Activated CD4-positive, alpha-beta T cell treated with anti-CD3 and anti-CD28 coated beads, Interleukin-2, amount 10 ng/mL, durations not matched to agents 7 days and 5 days (primary cell): ENCODE measurements at regions not wholly inside any gene's neighbourhood (a gene's known extent, or its start where the extent isn't known, plus 50 kb on each side); places are given as distances from the start of the nearest gene placed in this dataset.

Experiments used
- CTCF ChIA-PET: fragments of 350-600 bp; sonication (Branson Sonifier 250); formaldehyde crosslinking; loops from one replicate; lab custom pipeline; 2021; ENCODE audit warnings: antibody characterized with exemption; lab: Charles Lee
- POLR2A ChIA-PET: fragments of 350-600 bp; sonication (Branson Sonifier 250); formaldehyde crosslinking; loops from one replicate; lab custom pipeline; 2021; ENCODE audit warnings: antibody characterized with exemption; lab: Charles Lee
- DNase-seq: peaks from one replicate; pipeline ENCODE4 v3.0.0-alpha.2; 2020
- H3K27ac Mint-ChIP-seq: one replicate; pipeline ENCODE4 v1.8.0; 2021; ENCODE audit warnings: mild to moderate bottlenecking, moderate library complexity, mixed read lengths
- H3K27me3 Mint-ChIP-seq: one replicate; pipeline ENCODE4 v1.8.0; 2021; ENCODE audit warnings: mixed read lengths
- H3K36me3 Mint-ChIP-seq: one replicate; pipeline ENCODE4 v1.8.0; 2021; ENCODE audit warnings: low read depth, mixed read lengths
- H3K4me1 Mint-ChIP-seq: one replicate; pipeline ENCODE4 v1.8.0; 2021; ENCODE audit warnings: mixed read lengths
- H3K4me3 Mint-ChIP-seq: one replicate; pipeline ENCODE4 v1.8.0; 2021; ENCODE audit warnings: mild to moderate bottlenecking, moderate library complexity, mixed read lengths
- H3K9me3 Mint-ChIP-seq: one replicate; pipeline ENCODE4 v1.8.0; 2021; ENCODE audit warnings: mixed read lengths

DNA sequence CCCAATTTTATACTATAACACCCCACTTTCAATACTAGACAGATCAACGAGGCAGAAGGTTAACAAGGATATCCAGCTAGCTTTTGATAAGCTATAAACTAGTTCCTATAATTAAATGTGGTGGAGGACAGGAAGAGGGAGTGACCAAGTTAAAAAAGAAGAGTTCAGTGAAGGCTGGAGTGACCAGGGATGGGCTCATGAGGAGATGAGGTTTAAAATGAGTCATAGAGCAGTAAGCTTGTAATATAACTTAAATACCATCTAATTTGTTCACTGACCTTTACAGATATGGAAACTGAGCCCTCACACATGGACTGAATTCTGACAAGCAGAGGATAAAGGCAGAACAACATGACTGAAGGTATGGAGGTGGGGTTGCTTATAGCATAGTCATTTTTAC, 284.5 kb downstream of the SPATA31D1 start:
- no peaks in the 10 kb centered on the region for H3K27me3 Mint-ChIP-seq
- no peaks in the 10 kb centered on the region for H3K9me3 Mint-ChIP-seq
- H3K4me1 Mint-ChIP-seq, result no peaks in the 10 kb centered on the region
- ChIA-PET CTCF (no interaction called here), POLR2A (no interaction called here)
- DNase-seq, result no peak
- no peak overlapping the region for H3K27ac Mint-ChIP-seq
- H3K36me3 Mint-ChIP-seq, result no peaks in the 10 kb centered on the region
- no peak overlapping the region for H3K4me3 Mint-ChIP-seq

DNA sequence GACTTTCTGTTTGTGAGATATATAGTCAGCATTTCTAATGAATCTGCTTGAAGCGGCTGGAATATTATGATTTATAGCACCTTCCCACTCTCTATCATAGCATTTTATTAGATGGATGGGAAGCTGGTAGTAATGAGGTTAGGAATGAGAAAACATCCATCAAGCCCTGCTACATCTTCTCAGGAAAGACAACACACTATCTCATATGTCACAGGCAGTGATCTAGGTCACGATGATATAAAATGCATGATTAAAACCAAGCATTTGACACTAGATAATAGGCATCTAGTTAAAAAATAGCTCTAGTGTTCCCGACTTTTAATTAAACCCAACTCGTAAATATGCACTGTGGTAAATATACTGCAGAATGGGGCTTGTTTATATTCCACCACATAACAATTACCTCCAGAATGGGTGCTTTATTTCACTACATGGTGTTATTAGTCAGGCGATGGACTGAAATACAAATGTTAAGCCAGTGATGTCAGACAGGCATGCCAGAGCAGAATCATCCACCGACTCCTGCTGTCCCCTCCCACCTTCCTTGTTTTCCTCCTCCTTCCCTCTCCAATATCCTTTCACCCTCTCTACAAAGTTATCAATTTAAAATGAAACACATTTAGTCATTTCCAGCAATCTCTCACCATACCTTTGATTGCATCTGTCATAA, 286.8 kb downstream of the SPATA31D1 start:
- no peaks in the 10 kb centered on the region for H3K36me3 Mint-ChIP-seq
- no peaks in the 10 kb centered on the region for H3K27me3 Mint-ChIP-seq
- ChIA-PET CTCF (no interaction called here), POLR2A (no interaction called here)
- no peaks in the 10 kb centered on the region for H3K9me3 Mint-ChIP-seq
- H3K4me1 Mint-ChIP-seq, result no peaks in the 10 kb centered on the region
- H3K27ac Mint-ChIP-seq, result no peak overlapping the region
- no peak overlapping the region for H3K4me3 Mint-ChIP-seq
- no peak for DNase-seq

DNA sequence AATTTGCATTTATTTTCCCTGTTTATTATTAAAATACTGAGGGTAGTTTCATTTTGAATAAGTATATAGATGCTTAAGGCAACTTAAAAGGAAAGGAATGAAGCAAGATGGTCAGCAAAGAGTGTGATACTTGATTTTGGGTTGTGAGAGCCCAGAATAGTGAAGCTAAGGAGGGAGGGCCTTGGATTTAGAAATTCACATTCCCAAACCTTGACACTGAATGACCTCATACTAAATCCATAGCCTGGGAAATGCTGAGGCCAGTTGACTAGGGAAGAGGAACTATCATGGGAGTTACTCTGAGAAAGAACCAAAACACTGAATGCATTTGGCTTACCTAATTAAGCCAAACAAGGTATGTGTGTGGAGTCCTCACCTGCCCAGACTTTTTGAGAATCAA, 292.5 kb downstream of the SPATA31D1 start:
- Mint-ChIP-seq H3K27ac (no peak overlapping the region), H3K9me3 (peaks cover 4% of the 10 kb centered on the region), H3K36me3 (no peaks in the 10 kb centered on the region), H3K27me3 (no peaks in the 10 kb centered on the region), H3K4me3 (no peak overlapping the region), H3K4me1 (no peaks in the 10 kb centered on the region)
- DNase-seq, result no peak
- POLR2A ChIA-PET, result no interaction called here
- CTCF ChIA-PET, result no interaction called here

DNA sequence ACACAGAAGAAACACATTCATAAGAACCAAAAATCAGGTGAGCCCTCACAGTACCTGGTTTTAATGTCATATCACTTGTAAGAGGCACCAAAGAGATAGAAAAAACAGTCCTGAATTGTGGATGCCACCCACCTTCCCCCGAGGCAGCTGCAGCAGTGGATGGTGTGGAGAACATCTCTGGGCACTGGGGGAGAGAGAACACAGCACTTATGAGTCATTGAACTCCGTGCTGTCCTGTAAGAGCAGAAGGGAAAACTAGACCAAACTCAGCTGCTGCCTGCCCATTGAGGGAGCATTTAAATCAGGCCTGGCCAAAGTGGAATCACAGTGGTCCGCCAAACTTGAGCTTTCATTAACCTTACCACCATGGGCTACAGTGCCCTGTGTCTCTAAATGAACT, 296.2 kb downstream of the SPATA31D1 start:
- CTCF ChIA-PET, result no interaction called here
- DNase-seq, result no peak
- H3K36me3 Mint-ChIP-seq, result no peaks in the 10 kb centered on the region

DNA sequence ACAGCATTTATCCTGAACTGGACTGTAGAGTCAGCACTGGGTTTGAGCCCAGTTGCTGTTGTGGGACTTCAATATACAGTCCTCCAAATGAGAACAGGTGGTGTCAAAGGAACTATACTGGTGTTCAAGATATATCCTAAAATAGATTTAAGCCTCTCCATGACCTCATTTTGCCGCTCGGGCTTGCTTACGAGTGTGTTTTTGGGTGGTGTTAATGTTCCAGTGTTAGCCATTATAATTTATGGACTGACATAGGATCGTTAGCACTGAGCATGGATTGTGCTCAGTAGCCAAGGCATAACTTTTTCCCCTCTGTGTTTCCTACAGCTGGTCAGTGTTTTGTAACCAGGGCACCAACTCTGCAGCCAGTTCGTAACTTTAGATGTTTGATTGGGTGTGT, 306.6 kb downstream of the SPATA31D1 start:
- ChIA-PET CTCF (no interaction called here), POLR2A (no interaction called here)
- Mint-ChIP-seq H3K9me3 (no peaks in the 10 kb centered on the region), H3K27ac (no peak overlapping the region), H3K4me3 (no peak overlapping the region), H3K36me3 (no peaks in the 10 kb centered on the region), H3K4me1 (peaks cover under 1% of the 10 kb centered on the region), H3K27me3 (no peaks in the 10 kb centered on the region)
- no peak for DNase-seq

More for the DNA sequence above, 296.2 kb downstream of the SPATA31D1 start:
- Mint-ChIP-seq H3K4me3 (no peak overlapping the region), H3K27ac (no peak overlapping the region), H3K27me3 (no peaks in the 10 kb centered on the region), H3K4me1 (no peaks in the 10 kb centered on the region), H3K9me3 (peaks cover 14% of the 10 kb centered on the region)
- POLR2A ChIA-PET, result no interaction called here

DNA sequence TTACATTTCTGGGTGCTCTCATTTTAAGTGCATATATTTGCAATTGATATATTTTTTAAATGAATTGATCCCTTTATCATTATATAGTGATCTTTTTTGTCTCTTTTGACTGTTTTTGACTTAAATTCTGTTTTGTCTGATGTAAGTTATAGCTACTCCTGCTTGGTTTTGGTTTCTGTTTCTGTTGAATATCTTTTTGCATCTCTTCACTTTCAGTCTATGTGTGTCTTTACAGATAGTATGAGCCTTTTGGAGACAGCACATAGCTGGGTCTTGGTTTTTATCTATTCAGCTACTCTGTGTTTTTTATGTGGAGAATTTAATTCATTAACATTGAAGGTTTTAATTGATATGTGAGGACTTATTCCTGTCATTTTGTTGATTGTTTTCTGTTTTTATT, 311.3 kb downstream of the SPATA31D1 start:
- H3K4me3 Mint-ChIP-seq, result no peak overlapping the region
- CTCF ChIA-PET, result no interaction called here
- H3K36me3 Mint-ChIP-seq, result no peaks in the 10 kb centered on the region
- no peak for DNase-seq
- POLR2A ChIA-PET, result no interaction called here
- H3K27ac Mint-ChIP-seq, result no peak overlapping the region
- peaks cover 3% of the 10 kb centered on the region for H3K9me3 Mint-ChIP-seq
- H3K4me1 Mint-ChIP-seq, result peaks cover 2% of the 10 kb centered on the region
- H3K27me3 Mint-ChIP-seq, result no peaks in the 10 kb centered on the region

DNA sequence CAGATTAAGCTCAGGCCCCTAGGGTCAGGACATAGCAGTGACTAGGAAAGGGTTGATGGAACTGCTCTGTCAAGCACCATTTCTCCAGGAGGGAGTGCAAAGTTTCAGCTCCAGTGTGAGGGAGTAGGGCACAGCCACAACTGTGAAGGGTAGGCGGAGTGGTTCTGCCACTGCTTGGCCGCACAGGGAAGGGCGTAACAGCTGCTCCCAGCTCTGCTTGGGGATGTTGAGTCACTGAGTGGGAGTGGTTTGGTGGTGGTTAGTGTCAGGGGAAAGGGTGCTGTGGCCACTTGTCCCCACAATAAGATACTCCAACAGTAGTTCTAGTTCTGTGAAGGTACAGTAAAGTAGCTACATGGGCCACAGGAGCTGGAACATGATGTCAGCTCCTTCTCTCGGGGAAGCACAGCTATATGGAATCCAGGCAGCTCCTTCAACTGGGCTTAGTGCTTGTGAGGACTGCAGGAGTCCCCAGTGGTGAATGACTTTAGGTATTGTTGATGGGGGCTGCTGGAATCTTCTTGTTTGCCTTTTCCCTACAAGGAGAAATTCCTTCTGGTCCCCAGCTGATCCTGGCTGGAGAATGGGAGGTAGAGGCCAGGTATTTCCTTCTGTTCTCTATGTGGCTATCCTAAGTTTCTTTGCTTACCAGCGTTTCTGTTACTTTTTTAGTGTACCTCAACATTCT, 314.5 kb downstream of the SPATA31D1 start:
- no peak for DNase-seq
- no peaks in the 10 kb centered on the region for H3K36me3 Mint-ChIP-seq
- POLR2A ChIA-PET, result no interaction called here
- CTCF ChIA-PET, result no interaction called here
- no peaks in the 10 kb centered on the region for H3K27me3 Mint-ChIP-seq
- H3K4me3 Mint-ChIP-seq, result no peak overlapping the region
- H3K27ac Mint-ChIP-seq, result no peak overlapping the region
- peaks cover 3% of the 10 kb centered on the region for H3K9me3 Mint-ChIP-seq
- H3K4me1 Mint-ChIP-seq, result peaks cover 2% of the 10 kb centered on the region

DNA sequence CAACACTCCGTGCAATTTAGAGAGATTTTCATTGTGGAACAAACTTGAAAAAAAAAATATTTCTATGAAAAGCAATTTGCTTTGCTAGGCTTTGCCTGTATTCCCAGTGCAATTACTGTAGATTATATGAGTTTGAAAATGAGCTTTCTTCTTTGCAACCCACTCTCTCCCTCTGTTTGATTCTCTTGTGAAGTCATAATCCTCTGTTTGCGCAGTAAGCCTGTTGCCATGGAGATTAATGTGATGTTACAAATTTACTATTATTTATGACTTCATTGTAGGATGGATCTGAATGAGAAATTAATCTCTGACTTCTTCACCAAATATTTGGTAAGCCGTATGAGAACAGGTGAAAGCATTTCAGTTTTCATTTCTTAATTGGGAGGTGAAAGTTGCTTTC, 320.3 kb downstream of the SPATA31D1 start:
- DNase-seq, result no peak
- no peaks in the 10 kb centered on the region for H3K27me3 Mint-ChIP-seq
- H3K4me3 Mint-ChIP-seq, result no peak overlapping the region
- no peak overlapping the region for H3K27ac Mint-ChIP-seq
- H3K9me3 Mint-ChIP-seq, result peaks cover 4% of the 10 kb centered on the region
- no peaks in the 10 kb centered on the region for H3K36me3 Mint-ChIP-seq
- no peaks in the 10 kb centered on the region for H3K4me1 Mint-ChIP-seq
- POLR2A ChIA-PET, result no interaction called here
- CTCF ChIA-PET, result no interaction called here

DNA sequence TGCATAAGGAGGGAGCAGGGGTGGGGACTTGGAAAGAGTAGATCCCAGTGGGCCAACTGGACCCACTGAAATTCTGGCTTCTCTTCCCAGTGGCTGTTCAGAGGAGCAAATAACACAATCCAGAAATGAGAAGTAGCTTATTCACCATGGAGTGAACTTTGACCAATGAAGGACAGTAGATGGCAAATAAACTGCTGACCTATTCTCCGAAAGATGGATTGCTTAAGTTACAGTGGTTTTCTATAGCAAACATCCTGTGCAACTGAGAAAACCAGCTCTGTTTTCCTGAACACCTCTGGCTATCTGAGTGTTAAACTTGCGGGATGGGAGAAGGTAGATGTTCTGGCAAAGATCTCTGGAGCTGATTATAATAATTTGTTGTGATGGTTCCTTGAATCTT, 325.1 kb downstream of the SPATA31D1 start:
- peaks cover 4% of the 10 kb centered on the region for H3K9me3 Mint-ChIP-seq
- no peaks in the 10 kb centered on the region for H3K36me3 Mint-ChIP-seq
- ChIA-PET POLR2A (no interaction called here), CTCF (no interaction called here)
- DNase-seq, result no peak
- H3K4me1 Mint-ChIP-seq, result no peaks in the 10 kb centered on the region
- H3K27ac Mint-ChIP-seq, result no peak overlapping the region
- no peaks in the 10 kb centered on the region for H3K27me3 Mint-ChIP-seq
- H3K4me3 Mint-ChIP-seq, result no peak overlapping the region

DNA sequence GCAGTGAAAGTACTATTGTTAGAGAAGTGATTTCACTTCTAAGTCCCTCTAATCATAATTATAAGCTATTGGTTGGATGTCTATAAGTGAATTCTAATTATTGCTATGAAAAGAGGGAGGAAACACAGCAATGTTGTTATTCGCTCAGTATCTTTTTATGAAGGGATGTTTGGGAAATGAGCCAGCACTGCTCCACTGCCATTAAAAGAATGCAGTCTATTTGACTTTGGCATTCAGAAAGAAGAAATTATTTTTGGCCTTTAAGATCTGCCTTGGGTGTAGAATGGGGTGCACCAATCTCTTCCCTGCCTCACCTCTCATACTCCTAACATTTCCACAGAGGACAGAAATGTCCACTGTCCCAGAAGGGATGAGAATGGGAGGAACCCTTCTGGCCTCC, 332.0 kb downstream of the SPATA31D1 start:
- H3K27ac Mint-ChIP-seq, result no peak overlapping the region
- ChIA-PET POLR2A (no interaction called here), CTCF (no interaction called here)
- H3K9me3 Mint-ChIP-seq, result peaks cover 12% of the 10 kb centered on the region
- no peak for DNase-seq
- no peaks in the 10 kb centered on the region for H3K4me1 Mint-ChIP-seq
- H3K27me3 Mint-ChIP-seq, result no peaks in the 10 kb centered on the region
- H3K4me3 Mint-ChIP-seq, result no peak overlapping the region
- H3K36me3 Mint-ChIP-seq, result no peaks in the 10 kb centered on the region

DNA sequence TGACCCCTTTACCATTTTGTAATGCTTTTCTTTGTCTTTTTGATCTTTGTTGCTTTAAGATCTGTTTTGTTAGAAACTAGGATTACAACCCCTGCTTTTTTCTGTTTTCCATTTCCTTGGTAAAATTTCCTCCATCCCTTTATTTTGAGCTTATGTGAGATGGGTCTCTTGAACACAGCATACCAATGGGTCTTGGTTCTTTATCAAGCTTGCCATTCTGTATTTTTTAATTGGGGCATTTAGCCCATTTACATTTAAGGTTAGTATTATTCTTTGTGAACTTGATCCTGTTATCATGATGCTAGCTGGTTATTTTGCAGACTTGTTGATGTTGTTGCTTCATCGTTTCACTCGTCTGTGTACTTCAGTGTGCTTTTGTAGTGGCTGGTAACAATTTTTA, 337.3 kb downstream of the SPATA31D1 start:
- Mint-ChIP-seq H3K27me3 (no peaks in the 10 kb centered on the region), H3K9me3 (peaks cover 12% of the 10 kb centered on the region), H3K36me3 (no peaks in the 10 kb centered on the region), H3K27ac (no peak overlapping the region), H3K4me1 (no peaks in the 10 kb centered on the region), H3K4me3 (no peak overlapping the region)
- DNase-seq, result no peak
- CTCF ChIA-PET, result no interaction called here
- POLR2A ChIA-PET, result no interaction called here

DNA sequence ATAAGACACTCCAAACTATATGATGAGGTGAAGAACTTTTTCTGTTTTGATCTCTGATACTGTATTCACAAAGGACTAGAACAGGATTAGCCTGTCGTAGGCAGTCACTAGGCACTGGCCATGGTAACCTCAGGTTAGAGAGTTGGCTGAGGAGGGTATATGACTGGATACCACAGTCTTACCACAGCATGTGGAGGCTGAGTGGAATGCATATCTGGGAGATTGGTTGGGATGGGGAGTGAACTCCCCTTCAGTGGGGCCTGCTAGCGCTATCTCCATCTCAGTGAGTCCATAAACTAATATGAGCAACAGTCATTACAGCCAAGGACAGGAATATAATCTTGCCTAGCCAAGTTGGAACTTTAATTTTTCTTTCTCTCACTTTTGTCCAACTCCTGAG, 339.1 kb downstream of the SPATA31D1 start:
- ChIA-PET POLR2A (no interaction called here), CTCF (no interaction called here)
- Mint-ChIP-seq H3K36me3 (no peaks in the 10 kb centered on the region), H3K27me3 (no peaks in the 10 kb centered on the region), H3K9me3 (peaks cover 12% of the 10 kb centered on the region), H3K4me1 (no peaks in the 10 kb centered on the region), H3K27ac (no peak overlapping the region), H3K4me3 (no peak overlapping the region)
- no peak for DNase-seq

DNA sequence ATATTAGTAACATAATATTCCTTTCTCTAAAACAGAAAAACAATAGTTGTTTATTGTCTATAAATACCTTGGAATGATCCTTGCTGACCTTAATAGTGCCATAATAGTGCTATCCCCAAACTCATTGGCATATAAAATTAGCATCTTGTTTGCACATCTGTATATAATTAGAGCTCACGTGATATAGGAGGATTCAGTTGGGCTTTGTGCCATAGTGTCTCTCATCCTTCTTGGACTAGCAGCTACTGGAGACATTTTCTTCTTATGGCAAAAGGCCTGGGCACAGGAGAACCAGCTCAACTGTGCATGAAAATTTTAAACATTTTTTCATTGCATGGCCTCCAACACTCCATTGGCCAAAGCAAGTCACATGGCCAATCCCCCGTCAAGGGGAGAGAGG, 342.5 kb downstream of the SPATA31D1 start:
- H3K36me3 Mint-ChIP-seq, result no peaks in the 10 kb centered on the region
- H3K27me3 Mint-ChIP-seq, result no peaks in the 10 kb centered on the region
- ChIA-PET CTCF (no interaction called here), POLR2A (no interaction called here)
- H3K9me3 Mint-ChIP-seq, result no peaks in the 10 kb centered on the region
- no peaks in the 10 kb centered on the region for H3K4me1 Mint-ChIP-seq
- H3K27ac Mint-ChIP-seq, result no peak overlapping the region
- no peak for DNase-seq
- H3K4me3 Mint-ChIP-seq, result no peak overlapping the region
